ENCODE measurements at regions not wholly inside any gene's neighbourhood (a gene's known extent, or its start where the extent isn't known, plus 50 kb on each side); places are given as distances from the start of the nearest gene placed in this dataset.

GRCh38 chr10:53749439-53749838, 976.9 kb upstream of the MBL2 start:
- no peak for DNase-seq (ENCODE audit: low spot score)

DNA sequence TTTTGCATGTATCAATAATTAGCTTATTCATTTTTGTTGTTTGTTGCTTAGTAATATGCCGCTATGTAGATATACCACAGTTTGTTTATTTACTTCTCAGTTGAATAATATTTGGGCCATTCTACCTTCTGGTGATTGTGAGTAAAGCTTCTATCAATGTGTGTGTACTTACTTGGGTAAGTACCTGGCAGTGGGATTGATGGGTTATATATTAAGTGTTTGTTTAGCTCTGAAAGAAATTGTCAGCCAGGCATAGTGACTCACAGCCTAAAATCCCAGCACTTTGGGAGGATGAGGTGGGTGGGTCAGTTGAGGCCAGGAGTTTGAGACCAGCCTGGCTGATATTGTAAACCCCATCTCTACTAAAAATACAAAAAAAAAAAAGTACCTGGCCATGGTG, 975.7 kb upstream of the MBL2 start:
- no peak for DNase-seq (ENCODE audit: low spot score)

- DNase-seq (ENCODE audit: low spot score), result no peak
Observed at GRCh38 chr10:53744746-53745145, 972.2 kb upstream of the MBL2 start.

DNA sequence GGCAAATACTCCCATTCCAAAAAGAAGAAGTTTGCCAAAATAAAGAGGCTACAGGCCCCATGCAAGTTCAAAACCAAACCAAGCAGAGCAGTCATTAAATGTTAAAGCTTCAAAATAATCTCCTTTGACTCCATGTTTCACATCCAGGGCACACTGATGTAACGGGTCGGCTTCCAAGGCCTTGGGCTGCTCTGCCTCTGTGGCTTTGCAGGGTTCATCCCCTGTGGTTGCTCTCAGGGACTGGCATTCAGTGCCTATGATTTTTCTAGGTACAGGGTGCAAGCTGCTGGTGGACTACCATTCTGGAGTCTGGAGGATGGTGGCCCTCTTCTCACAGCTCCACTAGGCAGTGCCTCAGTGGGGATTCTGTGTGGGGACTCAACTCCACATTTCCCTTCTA, 971.6 kb upstream of the MBL2 start:
- DNase-seq (ENCODE audit: low spot score), result no peak

- no peak for DNase-seq (ENCODE audit: low spot score)
Observed at GRCh38 chr10:53737132-53737531, 964.5 kb upstream of the MBL2 start.

DNA sequence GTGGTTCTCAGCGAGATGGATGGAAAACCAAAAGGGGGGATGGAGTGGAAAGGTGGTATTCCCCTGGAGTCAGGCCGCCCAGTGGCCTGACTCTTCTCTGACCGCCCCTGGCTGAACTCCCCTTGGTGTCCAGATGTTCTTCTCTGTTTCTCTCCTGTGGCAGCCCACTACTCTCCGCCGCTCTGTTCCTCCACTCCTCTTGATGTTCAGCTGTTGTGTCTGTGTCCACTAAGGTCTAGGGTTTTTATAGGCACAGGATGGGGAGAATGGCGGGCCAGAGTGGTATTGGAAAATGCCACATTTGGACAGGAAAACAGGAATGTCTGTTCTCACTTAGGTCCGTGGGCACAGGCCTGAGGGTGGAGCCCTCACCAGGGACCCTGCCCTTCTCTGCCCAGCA, 954.3 kb upstream of the MBL2 start:
- no peak for DNase-seq (ENCODE audit: low spot score)

GRCh38 chr10:53724581-53724980, 952.0 kb upstream of the MBL2 start:
- DNase-seq (ENCODE audit: low spot score), result no peak

DNA sequence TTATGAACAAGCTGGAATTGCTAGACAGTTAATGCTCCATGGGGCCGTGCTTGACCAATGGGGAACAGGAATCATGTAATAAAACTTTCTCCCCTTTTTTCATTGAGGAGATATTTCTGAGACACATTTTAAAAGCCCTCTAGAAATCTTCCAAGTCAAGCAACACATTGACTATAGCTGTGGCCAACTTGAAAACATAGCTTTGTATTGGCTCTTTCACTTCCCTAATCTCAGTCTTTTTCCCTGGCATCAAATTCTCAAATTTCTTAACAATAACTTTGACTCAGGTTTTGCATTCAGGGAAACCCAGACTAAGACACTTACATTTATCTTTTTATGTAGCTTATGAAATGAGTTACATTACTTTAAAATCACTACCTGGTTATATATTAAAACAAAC, 947.1 kb upstream of the MBL2 start:
- DNase-seq (ENCODE audit: low spot score), result no peak

- no peak for DNase-seq (ENCODE audit: low spot score)
Observed at GRCh38 chr10:53716156-53716555, 943.6 kb upstream of the MBL2 start.

DNA sequence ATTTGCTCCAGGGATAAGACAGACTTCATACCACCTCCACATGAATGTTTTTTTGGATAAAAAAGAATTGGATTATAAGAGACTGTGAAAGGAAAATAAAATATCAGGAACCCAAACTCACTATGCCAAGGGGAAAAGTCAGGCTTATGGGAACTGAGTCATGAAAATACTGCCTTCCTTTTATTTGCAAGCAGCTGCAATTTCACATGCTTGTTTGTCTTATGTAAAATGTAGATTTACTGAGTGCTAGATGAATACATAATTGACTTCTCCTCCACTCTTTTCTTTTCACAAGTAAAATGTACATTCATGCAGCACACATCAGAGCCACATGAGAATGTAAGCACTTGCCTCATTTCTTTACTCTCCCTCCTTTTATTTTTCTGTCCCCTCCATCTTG, 940.8 kb upstream of the MBL2 start:
- no peak for DNase-seq (ENCODE audit: low spot score)

GRCh38 chr10:53702489-53702888, 929.9 kb upstream of the MBL2 start:
- no peak for DNase-seq (ENCODE audit: low spot score)

GRCh38 chr10:53701213-53701612, 928.6 kb upstream of the MBL2 start:
- no peak for DNase-seq (ENCODE audit: low spot score)

- no peak for DNase-seq (ENCODE audit: low spot score)
Observed at GRCh38 chr10:53700278-53700677, 927.7 kb upstream of the MBL2 start.

- DNase-seq (ENCODE audit: low spot score), result no peak
Observed at GRCh38 chr10:53699684-53700083, 927.1 kb upstream of the MBL2 start.

GRCh38 chr10:53699231-53699630, 926.6 kb upstream of the MBL2 start:
- no peak for DNase-seq (ENCODE audit: low spot score)

GRCh38 chr10:53697038-53697437, 924.5 kb upstream of the MBL2 start:
- no peak for DNase-seq (ENCODE audit: low spot score)

- DNase-seq (ENCODE audit: low spot score), result no peak
Observed at GRCh38 chr10:53690524-53691240, 918.1 kb upstream of the MBL2 start.

DNA sequence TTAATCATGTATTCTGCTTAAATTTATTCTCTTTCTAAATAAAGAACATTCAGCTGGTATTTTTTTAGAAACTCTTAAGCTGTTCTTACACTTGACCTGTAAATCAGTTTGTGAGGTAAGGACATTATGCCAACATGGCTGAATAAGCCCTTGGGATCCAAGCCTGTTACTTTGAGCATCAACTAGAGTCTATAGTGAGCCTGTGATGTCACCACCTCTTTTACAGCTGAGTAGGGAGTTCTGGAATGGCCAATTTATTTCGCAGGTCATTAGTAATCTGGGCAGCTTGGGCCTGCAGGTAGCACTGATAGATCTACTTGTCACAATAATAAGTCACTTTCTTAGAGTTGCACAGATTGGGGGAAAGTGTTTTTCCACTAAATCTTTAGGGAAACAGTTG, 915.2 kb upstream of the MBL2 start:
- no peak for DNase-seq (ENCODE audit: low spot score)

DNA sequence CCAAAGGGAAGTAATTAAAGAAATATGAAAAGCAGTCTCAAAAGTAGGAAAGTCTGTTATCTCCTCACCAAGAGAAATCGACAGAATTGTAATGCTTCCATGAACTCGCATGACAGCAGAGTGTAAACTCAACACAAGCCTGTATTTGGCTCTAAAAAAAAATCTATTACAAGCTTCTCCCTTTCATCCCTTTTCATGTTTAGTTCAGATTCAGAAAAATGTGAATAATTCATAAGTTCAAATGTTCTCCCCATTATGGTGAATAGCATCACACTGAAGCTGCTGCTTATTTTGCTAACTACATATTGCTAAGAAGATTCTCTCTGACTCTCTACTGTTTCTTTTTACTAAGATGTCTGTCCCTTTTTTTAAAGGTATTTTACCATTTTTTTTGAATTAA, 910.3 kb upstream of the MBL2 start:
- DNase-seq (ENCODE audit: low spot score), result no peak

DNA sequence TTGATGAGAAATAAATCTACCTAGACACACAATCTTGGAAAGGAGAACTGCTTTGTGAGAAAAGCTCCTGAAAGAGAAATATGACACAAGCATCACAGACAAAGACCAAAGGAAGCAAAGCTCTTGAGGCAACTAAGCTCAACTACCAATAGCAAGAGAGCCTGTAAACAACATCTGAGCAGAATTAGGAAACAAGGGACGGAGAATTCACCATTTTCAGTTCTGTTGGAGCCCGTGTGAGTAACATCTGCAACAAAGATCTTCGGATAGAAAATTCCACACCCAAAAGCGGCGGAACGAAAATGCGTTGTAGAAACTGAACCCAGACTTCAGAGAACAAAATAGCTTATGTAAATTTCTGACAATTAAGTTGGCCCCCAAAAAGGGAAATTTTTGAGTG, 909.9 kb upstream of the MBL2 start:
- no peak for DNase-seq (ENCODE audit: low spot score)

GRCh38 chr10:53679666-53680065, 907.1 kb upstream of the MBL2 start:
- no peak for DNase-seq (ENCODE audit: low spot score)

- no peak for DNase-seq (ENCODE audit: low spot score)
Observed at GRCh38 chr10:53675177-53675576, 902.6 kb upstream of the MBL2 start.

- DNase-seq (ENCODE audit: low spot score), result no peak
Observed at GRCh38 chr10:53667063-53667462, 894.5 kb upstream of the MBL2 start.

- DNase-seq (ENCODE audit: low spot score), result no peak
Observed at GRCh38 chr10:53664282-53665019, 891.9 kb upstream of the MBL2 start.
